NCI-H1930 (cell line): ENCODE measurements at regions not wholly inside any gene's neighbourhood (a gene's known extent, or its start where the extent isn't known, plus 50 kb on each side); places are given as distances from the start of the nearest gene placed in this dataset.
A peak's percentile ranks its signal among the peaks of the same experiment; 100 is the strongest.

Source experiments
- DNase-seq, 2 experiments: peaks; one replicate each; lab custom pipeline; 2025; lab: John Stamatoyannopoulos, UW

DNA sequence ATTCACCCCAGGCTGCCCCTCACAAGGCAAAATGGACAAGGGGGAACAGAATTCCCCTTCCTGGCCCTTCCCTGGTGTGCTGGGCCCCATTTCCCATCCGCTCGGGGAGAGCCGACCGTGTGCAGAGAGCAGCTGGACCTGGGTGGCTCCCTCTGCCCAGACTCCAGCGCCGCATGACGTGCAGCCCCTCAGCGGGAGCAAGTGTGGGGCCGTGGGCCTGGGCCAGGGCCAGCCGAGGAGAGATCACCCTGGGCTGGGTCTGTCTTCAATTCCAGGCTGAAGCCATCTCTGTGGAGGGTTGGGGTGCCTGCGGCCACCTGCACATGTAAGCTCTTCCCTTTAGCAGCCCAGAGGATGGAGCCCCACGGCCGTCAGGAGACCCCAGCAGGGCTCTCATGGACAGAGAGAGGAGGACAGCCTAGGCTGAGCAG lies 241.8 kb downstream of the TTLL2 start:
- no peak for DNase-seq

DNA sequence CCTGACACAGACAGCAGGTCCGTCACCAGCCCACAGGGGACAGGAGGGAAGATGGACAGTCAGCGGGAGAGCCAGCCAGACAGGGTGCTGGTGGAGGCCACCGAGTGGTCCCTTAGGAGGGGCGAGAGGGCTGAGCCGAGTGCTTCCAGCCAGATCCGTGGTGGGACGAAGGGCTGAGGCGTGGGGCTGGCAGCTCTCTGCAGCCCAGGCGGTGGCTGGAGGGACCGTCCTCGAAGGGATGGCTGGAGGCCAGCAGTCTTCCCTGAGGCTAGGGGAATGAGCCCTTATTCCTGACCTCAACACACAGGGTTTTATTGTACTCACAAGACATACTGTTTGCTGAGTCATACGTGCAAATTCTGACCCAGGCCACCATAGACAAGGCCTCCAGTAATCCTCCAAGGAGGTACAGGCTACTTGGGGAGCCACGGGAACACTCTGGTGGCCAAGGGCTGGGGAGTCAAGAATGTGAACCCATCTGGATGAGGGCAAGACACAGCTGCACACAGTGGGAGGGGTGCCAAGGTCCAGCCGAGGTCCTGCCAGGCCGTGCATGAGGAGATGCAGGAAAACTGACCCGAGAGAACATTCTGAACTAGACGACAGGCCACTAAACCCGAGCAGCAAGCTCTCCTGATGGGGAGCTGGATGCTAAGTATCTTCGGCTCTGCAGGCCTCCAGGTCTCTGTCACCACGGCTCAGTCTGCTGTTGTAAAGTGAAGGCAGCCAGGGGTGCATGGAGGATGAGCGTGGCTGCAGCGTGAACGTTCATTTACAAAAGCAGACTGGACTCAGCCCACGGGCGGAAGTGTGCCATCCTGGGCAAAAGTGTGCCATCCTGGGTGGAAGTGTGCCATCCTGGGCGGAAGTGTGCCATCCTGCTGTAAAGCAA lies 242.5 kb downstream of the TTLL2 start:
- no peak for DNase-seq

DNA sequence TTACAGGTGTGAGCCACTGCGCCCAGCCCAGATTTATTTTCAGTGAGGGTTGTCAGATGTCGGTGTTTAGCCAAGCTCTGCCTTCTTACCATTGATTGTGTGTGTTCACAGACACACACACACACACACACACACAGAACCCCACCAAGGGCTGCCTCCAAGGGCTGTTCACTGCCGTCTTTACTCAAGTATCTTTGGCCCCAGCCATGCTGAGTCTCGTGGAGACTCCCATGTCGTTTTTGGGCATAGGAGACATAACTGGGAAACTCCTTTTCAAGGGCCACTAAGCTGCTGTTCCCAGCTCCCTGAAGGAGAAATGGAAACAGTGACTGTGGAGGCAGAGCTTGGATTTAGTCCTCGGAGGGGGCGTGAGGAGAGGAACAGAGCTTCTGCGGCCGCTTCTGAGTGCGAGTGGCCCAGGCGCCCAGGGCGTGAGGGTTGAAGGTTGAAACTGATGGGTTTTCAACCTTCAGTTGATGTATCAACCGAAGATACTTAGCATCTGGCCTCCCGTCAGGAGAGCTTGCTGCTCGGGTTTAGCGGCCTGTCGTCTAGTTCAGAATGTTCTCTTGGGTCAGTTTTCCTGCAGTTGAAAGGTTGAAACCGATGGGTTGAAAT lies 243.6 kb downstream of the TTLL2 start:
- no peak for DNase-seq

DNA sequence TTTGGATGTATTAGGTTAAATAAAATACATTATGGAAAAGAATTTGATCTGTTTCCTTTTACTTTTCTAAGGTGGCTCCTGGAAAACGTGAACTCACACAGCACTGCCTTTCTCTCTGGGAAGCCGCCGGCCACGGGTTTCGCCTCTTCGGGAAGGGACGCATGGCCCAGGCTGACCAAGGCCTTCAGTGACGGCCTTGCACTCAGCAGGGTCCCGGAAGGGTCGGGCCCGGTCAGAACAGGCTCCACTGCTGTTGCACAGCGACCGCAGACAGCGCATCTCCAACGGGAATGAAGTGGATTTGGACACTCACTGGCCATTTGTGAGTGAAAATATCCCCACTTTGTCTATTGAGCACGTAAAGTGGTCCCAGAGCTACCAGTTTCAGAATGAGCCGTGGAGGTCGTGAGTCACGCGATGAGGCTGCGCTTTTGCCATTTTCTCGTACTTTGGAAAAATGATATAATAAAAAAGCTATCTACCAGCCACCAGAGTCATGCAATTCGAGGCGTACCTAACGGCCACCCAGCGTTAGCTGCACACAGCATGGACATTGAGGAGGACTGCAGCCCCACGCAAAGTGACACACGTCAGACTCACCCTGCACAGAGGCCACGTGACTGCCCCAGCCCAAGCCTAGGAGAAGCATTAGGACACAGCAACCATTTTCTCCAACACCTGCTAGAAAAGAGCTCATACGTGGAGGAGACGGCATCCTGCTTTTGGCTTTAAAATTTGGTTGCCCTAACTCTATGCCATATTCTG lies 244.3 kb downstream of the TTLL2 start:
- DNase-seq, result no peak

DNA sequence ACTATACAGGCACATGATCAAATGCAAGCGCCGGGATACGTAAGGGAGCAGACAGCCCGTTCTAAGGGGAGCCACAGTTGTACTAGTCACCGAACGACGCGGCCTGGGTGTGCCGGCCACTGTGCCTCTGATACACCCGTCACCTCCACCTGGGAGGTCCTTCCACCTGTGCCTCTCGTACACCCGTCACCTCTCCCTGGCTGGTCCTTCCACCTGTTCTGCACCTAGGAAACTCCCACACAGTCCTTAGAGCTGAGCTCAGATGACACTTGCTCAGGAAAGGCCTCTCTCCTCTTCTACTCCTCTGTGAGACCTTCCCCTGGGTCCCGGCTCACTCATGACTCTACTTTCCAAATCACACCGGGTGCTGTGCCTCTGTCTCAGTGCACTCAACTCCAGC lies 245.0 kb downstream of the TTLL2 start:
- no peak for DNase-seq

DNA sequence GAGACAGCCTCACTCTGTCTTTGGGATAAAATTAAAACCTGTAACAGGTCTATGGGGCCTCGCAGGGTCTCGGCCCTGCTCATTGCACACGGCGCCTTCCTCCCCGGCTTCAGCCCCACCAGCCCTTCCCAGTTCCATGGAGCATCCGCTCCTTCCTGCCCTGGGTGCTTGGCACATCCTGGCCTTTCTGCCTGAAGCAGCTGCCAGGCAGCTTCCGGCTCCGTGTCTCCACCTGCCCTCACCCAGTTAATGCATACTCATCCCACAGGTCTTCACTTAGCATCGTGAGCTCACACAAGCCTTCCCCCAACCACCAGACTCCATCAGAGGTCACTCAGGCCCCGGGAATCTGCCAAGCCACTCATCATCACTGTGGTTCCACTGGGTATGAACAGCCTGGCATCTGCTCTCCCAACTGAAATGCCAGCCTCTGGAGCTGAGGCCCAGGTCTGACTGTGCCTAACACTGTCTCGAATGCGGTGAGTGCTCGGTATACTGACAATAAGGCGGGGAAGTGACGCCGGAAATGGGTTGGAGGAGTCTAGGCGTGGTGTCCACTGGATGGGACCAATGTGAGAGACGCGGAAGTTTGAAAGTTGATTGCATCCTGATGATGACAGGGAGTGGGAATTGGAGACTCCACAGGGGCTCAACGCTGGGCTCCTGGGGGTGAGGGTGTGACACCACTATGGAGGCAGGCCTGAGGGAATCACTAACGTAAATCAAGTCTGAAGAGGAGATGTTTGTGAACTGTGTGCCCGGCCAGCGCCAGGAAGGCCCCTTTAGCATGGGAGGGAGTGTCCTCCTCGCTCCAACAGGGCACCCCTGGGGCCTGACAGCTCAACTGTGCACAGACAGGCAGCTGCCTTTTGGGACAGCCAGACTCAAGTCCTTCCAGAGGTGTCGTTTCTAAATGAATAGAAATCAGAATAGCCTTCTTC lies 245.8 kb downstream of the TTLL2 start:
- DNase-seq, result no peak

DNA sequence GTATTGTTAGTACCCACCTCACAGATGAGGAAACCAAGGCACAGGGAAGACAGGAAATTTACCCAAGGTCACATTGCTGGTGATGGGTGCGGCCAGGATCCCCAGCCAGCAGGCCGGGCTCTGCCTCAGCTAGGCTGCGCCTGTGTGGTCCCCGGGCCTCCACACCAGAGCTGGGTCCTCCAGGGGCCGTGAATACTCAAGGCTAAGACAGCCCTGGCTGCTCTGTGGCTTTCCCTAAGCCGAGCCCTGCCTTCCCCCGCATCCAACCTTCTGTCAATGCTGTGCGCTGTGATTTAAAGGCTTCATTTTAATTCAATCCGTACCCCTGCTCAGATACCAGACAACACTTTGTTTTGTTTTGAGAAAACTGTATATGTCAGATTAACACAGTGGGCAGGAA lies 246.7 kb downstream of the TTLL2 start:
- no peak for DNase-seq

DNA sequence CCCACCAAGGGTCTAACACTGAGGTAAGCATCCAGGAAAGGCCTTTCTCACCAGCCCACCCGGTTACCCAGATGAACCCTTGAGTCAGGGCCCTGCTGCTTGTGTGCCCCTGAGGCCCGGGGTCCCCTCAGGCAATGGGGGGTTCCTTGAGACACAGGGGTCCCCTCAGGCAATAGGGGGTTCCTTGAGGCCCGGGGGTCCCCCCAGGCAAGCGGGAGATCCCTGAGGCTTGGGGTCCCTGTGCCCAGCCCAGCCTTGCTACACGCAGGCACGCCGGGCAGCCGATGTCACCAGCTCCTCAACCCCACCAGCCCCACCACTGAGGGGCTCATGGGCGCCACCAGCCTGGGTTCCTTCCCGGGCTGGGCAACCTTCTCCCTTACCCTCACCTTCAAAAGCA lies 247.2 kb downstream of the TTLL2 start:
- DNase-seq, result no peak

DNA sequence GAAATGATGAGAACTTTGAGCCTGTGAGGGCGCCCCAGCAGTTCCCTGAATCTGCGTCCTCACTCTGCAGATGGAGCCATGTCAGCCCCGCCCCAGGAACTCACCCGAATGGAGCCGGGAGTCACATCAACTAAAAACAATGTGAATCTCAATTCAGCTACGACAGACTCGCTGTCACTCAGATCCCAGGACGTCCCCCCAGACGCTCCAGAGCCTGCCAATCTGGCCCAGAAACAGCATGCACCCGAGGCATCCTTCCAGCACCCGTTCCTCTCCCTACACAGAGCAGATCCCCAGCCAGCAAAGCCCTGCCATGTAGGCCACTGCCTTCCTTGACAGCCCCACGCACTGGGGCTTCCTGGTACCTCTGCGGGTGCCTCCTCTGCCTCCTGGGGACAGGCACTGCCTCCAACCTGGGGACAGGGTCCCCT lies 248.0 kb downstream of the TTLL2 start:
- DNase-seq, result no peak

DNA sequence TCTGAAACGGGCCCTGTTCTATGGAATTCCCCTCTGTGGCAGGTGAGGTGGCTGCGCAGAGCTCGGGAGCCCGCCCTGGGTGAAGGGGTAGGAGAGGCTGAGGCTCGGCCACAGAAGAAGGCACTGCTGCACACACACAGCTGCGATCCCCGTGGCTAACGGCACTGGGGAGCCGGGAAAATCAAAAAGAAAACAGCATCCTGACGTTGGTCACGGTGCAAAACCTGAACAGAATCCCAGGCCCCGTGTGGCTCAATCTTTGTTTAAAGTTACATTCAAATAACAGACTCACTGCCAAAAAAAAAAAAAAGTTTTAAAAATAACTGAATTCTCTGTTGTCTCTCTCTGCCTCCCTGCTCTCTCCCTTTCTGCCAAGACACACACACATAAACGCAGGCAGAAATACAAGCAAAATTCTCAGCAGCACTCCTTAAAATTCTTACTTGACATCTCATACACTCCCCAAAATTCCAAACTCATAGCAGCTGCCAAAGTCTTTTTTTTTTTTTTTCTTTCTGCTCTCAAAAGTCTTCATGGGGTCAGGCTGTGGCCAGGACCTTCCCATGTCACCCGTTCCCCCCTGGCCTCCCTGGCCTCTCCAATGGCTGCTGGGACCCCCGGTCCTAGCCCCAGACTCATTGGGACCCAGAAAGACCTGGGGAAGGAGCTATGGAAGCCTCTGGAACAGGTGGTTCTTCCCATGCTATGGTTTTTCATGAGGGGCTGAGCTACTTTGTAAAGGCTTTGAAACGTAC lies 248.8 kb downstream of the TTLL2 start:
- no peak for DNase-seq

DNA sequence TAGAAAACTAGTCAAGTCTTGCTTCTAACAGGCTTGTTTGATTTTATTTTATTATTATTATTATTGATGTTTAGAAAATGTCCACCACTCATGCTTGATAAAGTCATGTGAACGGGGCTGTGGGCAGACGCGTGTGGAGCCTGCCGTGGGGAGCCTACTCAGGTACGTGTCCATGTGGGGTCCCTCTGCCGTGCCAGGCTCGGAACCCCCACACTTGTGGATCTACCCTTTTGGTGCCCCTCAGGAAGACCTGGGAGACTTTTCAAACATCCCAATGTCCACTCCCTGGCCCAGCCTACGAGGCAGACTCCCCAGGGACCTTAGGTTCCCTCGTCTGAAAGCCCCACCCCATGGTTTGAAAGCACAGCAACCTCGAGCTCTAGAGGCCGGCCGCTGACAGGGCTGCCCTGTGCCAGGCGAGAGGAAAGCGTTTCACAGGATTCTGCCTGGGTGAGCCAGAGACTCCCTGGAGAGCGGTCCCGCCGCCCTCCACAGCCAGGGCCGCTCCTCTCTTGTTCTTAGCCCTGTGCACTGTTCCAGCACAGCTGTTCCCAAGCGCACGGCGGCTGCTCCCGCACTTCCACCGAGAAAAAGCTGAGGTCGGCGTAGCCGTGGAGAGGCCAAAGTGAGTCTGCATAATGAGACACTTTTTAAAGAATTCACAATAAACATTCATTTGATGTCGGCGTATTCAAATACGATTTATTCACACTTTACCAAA lies 249.7 kb downstream of the TTLL2 start:
- no peak for DNase-seq

DNA sequence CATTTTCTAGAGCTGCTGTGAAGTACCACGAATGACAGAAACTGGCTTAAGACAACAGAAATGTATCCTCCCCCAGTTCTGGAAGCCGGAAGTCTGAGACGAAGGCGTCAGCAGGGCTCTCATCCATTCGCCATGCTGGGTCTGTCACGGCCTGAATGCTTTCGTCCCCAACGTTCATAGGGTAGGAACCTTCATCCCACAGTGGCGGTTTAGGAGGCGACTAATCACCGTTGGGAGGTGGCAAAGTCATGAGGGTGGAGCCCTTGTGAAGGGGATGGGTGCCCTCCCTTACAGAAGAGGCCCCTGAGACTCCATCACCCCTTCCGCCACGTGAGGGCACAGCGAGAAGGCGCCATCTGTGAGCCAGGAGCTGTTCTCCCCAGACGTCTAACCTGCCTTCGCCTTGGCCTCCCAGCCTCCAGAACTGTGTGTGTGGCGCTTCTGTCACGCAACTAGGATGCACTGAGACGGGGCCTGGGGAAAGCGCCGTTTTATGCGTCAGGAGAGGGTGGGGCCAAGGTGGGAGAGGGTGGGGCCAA lies 250.3 kb downstream of the TTLL2 start:
- no peak for DNase-seq

DNA sequence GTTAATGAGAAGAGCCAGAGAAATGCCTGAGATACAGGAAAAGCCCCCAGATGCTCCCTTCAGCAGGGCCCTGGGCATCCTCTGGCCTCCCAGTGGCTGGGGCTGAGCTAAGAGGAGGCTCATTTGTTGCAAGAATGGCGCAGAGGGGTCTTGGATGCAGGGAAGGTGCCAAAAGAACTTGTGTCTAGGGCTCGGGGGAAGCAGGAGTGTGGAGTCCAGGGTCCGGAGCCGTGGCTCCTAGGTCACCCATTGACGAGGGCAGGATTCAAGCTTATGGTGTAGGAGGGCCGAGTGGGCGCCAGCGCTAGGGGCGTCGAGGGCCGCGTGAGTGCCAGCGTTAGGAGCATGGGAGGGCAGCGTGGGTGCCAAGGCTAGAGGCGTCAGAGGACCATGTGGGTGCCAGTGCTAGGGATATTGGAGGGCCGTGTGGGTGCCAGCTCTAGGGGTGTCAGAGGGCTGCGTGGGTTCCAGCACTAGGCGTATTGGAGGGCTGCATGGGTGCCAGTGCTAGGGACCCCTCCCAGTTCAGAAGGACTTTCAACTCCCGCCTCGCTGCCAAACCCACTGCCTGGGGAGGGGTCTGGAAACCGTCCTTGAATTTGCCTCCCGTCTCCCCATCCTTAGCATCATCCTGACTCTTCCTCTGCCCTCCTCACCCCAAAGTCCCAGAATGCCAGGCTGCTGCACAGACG lies 250.5 kb upstream of the AFDN start:
- DNase-seq, result no peak

DNA sequence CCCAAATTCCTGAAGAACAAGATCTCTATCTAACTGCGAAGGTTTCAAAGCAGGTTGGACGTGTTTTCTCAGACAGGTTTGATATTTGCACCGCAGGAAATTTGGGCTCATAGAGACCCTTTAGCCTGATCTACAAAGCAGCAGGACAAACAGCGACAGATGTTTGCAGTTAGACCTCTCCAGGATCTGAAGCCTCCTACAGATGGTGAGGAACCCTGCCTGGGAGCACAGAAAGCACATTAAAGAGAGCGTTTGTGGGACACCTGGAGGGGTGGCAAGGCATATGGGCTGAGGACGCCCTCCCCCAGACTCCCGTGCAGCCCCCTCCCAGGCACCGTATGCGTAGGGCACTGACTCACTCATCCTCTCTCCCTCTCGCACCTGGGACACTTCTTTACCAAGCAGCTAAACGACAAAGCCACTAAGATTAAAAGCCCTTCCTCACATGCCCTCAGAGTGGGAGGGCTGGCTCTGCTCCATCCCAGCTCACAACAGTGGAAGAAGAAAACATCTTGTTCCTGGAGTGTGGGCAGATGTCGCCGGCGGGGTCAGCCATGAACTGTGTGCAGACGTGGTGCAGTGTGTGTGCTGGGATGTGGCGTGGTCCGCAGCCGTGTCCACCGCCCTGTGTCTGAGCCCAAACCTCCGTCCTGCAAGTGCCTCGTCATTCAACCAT lies 249.7 kb upstream of the AFDN start:
- no peak for DNase-seq

DNA sequence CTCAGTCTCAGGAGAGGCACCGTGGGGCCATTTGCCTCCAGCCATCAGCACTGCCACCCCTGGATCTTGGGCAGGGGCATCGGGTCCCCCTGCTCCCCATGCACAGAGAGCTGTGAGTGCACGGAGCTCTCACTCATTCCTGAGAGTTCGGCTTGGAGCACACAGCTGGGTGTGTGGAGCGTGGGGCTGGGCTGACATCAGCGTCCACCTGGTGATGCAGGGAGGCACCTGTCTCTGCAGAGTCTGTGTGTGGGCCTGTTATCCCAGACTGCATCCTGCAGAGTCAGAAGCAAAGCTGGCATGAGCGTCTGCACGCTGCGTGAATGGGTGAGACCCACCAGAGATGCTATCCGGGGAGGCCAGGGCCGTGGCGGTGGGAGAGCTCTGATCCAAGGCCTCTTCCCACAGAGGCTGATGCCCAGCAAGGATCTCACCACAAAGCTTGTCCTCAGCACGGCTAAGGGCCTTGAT lies 248.8 kb upstream of the AFDN start:
- no peak for DNase-seq

DNA sequence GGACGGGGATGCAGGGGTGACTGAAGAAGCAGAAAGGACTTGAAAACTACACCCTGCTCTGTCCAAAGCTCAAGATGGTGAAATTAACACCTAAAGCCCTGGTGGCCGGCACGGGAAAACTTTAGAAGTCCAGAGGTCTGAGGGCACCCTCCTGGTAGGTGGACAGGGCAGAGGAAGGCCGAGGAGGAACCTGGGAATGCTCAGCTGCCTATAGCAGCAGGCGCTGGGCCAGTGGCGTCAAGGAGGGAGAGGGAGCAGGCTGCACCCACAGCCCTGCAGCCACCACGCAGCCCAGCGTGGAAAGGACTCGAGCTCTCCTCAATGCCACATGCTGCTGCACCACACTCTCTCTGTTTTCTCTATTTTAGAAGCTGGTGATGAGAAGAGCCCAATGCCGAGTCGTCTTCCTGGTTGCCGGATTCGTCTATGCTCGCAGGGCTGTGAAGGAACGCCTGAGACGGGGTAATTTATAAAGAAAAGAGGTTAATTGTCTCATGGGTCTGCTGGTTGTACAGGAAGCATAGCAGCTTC lies 248.3 kb upstream of the AFDN start:
- DNase-seq, result no peak

DNA sequence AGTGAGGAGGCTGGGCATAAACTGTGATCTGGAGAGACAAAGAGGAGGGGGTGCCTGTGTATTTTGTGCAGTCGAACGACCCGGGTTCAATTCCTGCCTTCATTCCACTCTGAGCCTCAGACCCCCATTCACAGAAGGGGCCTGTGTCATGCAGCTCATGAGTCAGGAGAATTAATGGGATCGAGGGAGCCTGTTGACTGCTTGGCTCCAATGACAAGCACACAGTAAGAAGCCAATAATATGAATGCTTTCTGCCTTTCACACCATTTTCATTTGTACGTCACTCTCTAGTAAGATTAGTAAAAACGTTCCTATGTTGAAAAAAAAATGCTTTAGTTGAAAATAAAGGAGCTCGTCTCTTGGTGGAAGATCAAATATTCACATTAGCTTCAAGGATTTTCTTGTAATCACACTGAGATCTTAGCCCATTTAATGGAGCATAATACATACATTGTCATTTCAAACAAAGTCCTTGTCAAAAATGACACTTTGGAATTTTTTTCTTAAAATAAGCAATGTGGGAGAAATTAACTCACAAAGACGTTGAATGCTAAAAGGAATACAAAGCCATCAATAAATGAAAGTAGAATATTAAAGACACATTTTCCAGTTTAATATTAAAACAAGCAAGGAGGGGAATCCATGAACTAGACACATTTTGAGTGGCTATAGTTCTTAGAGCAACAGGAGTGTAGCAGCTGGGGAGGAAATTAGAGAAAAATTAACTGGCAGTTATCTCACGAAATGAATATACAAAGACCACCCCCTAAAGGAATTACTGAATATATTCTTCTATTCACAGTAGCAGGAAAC lies 246.7 kb upstream of the AFDN start:
- peak in 1 of 2 experiments; percentile 56 for DNase-seq

DNA sequence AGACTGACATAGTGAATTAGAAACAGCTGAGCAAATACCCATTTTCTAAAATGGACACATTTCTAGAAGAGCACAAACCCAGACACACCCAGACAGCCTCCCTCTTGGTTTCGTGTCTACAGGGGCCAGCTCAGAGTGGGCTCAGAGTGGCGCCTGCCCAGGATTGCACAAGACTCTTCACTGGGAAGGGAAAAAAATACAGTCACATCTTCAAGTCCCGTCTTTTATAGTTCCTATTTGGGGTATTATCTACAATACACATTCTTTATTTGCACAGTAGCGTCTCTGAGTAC lies 246.1 kb upstream of the AFDN start:
- peak in 1 of 2 experiments; percentile 58 for DNase-seq
